NCI-H526 treated with DMSO at 0.1 percent for 48 hours (cell line): ENCODE measurements at regions not wholly inside any gene's neighbourhood (a gene's known extent, or its start where the extent isn't known, plus 50 kb on each side); places are given as distances from the start of the nearest gene placed in this dataset.
"Not testable (repeated sequence)": the region's sequence is repeated elsewhere in the genome, so short reads cannot be mapped to it uniquely, and the experiment has no call there.

Source experiments
- DNase-seq: peaks from one replicate; lab custom pipeline; 2025; lab: John Stamatoyannopoulos, UW

DNA sequence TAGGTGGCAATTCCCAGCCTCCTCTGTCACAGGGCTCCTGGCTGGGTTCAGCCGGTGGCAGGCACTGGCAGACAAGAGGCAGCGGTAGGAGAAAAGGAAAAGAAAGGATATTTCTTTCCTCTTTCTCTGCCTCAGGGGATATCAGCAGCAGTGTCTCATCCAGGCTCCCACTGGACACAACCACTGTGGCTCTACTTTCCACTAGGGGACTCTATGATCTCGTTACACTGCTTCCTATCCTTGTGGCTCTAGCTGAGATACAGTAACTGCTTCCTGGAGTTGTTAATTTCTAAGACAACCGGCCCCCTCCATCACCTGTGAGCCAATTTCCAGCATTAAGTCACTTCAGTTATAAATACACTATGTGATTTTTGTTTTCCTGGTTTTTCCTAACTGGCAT is 102.0 kb upstream of the LRFN2 start:
- DNase-seq, result no peak

DNA sequence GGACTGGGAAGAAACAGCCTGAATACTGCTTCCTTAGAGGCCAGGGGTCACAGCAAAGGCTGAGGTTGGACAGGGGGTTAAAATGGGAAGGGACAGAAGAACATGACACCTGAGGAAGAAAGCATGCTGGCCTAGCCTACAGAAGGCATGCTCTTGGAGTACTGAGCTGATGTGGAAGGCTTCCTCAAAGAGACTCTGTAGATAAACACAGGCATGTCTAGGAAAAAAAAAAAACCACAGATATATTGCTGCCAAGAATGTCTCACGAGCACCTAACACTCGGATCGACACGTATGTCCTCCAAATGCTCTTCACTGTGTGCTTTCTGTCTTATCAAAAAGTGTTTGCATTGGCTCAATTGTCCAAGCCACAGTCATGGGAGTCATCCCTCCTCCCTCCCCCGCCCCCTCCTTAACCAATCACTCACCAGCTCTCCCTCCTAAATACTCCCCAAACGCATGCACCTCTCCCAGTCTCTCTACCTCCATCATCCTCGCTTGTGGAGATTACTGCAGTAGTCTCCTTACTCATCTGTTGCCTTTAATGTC is 101.1 kb upstream of the LRFN2 start:
- DNase-seq, result no peak

DNA sequence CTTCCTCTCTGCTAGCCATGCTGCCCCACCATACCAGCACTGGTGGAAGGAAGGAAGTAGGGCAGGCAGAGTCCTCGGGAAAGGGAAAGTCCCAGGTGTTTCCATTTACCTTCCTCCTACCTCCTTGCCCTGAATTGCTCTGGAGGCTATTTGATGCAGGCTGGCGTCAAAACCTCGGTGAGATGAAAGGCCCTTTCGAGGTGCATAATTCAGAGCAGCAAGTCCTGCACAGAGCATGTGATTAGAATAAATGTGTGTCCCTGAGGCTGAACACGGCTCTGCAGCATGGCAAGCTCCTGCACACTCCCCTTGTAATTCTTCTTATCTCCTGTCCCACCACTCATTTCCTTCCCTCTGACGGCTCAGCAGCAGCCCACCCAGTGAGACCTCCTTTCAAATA is 98.7 kb upstream of the LRFN2 start:
- no peak for DNase-seq

DNA sequence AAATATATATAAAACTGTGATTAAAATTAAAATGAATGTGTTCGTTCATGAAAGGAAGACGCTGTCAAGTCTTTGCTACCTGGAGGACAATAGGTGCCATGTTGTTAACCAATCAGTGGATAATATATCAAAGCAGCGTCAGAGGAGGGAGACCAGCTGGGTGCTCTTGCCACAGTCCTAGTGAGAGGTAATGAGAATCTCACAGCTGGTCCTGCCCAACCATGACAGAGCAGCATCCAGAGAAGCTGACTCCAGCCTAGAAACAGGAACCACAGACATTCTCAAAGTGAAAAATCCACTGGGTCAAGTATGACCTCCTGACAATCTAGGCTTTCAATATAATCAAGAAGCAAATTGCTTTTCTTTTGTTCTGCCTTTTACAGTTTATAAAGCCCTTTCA is 94.5 kb upstream of the LRFN2 start:
- DNase-seq, result no peak

DNA sequence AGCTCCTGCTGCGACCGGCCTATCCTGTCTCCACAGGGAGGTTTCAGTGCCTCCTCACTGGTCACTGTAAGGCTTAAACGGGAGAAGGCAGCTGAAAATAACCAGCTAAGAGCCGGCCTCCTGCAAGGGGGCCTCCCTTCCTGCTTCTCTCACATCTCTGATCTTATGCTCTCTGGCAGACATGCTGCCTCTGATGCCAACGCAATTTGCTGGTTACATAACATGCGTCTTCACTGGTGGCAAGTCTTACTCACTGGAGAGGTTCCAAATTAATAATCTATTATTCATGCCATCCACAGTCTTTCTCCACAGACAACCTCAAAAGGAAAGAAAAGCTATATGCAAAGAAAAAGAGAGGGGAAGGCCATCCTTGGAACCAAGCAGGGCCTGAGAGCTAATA is 91.8 kb upstream of the LRFN2 start:
- no peak for DNase-seq

DNA sequence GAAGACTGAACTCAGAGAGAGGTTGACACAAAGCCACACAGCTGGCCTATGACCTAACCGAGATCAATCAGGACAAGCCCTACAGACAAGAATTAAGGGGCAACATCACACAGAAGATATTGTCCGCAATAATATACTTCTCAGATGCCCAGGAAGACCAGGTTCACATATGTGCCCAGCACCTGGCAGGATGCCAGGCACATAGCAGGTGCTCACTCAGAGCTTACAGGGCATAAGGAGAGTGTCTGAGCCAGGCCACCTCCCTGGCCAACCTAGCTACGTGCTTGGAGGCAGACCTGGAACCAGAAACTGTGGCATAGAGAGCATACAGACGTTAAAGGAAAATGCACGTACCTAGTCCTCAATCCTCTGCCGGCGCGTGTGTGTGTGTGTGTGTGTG is 87.0 kb upstream of the LRFN2 start:
- no peak for DNase-seq

DNA sequence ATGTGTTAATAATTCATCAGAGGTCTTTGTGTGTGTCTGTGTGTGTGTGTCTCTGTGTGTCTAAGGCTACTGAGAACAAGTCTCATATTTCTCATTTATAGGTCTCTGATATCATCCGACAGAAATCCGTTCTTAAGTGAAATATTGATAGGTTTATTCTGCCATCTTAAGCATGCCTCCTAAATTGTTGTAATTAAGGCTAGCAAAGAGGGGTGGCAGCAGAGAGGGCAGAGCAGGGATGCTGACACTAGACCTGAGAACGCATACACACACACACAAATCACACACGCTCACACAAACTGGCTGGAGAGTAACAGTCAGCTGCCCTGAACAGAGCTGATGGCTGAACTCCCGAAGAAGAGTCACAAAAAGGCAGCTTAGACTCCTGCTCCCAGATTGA is 84.9 kb upstream of the LRFN2 start:
- no peak for DNase-seq

DNA sequence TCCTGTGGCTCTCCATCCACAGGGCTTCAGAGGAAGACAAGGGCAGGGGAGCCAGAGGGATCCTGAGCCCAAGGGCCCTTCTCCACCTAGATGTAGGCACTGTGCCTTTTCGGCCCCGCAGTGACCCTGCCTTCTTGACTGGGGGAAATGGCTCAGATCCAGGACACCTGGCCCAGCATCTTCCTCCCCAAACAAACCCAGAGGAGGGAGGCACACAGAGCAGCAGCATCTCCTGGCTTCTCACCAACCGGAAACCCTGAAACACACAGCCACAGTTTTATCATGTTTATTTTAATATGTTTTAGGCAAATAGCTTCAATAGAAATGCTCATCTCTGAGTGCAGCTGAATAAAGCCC is 84.5 kb upstream of the LRFN2 start:
- no peak for DNase-seq

DNA sequence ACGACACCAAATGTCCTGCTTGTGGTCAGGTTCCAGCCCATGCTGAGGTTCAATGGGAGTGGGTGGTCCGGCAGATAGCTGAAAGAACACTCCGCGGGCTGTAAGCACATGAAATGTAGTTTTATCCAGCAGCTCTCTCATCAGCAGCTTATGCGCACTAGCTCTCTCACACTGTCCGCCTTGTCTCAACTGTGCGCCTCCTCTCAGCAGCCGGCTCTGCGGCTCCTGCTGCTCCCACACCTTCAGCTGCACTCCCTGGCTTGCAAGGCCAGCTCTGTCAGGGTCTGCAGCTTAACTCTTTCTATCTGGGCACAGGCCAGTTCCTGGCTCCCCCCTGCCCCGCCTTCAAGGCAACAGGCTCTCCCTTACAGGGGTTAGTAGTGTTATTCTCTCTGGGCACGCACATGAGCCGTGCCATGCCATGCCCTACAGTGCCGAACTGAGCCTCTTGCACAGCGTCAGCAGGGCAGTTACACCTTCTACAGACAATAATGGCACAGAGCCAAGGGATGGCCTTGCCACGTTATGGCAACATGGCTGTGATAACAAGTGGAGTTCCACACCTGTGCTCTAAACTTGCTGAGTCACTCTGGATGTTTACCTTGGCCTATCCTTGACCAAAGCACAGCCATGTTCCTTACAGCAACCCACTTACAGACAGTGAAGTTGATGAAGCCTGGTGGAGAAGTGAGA is 84.0 kb upstream of the LRFN2 start:
- no peak for DNase-seq

DNA sequence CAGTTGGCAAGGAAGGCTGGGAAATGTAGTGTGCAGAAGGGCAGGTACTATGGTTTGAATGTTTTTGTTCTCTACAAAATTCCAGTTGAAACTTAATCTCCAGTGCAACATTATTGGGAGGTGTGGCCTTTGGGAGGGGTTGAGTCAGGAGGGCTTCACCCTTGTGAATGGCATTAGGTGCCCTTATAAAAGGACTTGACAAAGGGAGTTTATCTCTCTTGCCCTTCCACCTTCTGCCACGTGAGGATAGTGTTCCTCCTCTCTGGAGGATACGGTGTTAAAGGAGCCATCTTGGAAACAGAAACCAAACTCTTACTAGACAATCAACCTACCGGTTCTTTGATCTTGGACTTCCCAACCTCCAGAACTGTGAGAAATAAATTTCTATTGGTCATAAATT is 82.2 kb upstream of the LRFN2 start:
- DNase-seq, result no peak

DNA sequence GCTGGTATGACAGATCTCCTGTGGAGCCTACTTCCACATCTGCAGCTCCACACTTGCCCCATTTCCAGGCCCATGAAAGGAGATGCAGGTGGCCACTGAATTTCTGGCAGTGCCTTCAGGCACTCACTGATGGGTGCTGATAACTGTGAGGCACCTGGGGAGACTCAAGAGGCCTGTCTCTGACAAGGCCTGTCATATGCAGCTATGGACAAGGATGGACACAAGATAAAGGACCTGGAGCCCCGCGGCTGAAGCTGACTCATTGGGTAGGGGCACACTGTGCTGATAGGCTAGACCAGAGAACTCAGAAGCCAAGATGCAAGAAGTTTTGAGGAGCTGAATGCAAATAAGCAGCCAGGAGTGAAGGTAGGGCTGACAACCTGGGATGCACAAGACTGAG is 81.0 kb upstream of the LRFN2 start:
- DNase-seq, result no peak

DNA sequence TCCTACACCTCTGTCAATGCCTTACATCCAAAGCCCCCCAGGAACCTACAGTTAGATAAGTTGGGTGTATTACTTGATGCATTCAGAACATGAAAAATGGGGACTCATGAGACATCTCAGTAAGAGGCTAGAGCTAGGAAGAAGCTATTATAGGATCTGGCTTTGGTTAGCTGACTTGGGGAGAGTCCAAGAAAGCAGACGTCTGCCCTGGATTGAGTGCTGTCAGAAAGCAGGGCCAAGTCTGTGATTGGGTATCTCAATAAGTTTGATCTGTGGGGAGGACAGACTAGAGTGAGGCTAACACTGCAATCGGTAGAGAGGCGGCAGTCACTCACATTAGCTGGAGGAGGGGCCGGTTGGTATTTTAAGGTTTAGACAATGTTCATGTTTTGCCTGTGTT is 79.4 kb upstream of the LRFN2 start:
- DNase-seq, result no peak

DNA sequence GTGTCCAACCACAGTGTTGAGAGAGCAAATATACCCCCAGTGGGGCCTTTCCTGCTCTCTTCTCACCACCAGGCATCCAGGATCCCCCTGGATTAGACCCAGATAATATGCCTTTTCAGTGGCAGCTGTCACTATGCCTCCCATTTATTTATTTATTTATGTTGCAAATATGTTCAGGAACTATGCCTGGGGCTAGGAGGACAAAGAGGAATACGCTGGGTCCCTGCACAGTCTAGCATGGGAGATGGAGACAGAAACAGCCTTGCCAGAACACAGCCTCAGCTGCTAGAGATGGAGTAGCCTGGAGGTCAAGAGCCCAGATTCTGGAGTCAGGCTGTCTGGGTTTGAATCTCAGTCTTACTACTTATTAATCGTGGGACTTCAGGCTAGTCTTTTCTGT is 74.6 kb upstream of the LRFN2 start:
- peak; percentile 11 for DNase-seq

DNA sequence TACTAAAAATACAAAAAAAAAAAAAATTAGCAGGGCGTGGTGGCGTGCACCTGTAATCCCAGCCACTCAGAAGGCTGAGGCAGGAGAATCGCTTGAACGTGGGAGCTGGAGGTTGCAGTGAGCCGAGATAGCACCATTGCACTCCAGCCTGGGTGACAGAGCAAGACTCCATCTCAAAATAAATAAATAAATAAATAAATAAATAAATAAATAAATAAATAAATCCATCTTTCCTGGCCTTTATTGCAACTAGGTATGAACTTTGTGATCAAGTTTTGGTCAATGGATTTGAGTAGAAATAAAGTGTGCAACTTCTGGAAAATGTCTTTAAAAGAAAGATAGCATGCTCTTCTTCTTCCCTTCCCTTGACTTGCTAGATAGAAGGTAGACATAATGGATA is 69.6 kb upstream of the LRFN2 start:
- DNase-seq, result not testable (repeated sequence)

DNA sequence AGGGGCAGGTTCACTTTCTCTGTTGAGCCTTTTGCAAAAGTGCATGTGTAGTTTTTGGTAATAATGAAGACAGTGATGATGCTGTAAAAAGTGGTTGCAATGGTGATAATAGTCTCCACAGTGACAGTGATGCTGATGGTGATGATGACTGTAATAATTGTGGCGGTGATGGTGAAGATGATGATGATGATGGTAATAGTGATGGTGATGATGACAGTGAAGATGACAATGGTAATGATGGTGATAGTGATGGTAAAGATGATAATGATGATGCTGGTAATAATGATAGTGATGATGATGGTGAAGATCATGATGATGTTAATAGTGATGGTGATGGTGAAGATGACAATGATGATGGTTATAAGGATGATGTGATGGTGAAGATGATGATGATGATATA is 67.7 kb upstream of the LRFN2 start:
- no peak for DNase-seq

DNA sequence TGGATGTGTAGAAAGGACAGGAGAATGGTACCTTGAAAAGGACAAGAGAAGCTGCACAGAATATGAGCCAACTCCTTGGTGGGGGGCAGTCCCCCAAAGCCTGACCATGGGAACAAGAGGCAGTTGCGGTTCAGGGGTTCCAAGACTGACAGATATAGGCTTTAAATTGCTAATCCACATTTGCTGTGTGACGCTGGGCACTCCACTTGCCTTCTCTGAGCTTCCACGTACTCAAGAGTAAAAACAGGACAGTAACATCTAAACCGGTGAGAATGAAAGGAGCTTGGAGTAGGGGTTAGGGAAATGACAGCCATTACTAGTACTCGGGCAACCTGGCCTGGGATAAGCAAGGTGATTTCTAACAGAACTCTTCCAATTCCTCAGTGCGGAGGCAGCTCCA is 57.9 kb upstream of the LRFN2 start:
- DNase-seq, result no peak

DNA sequence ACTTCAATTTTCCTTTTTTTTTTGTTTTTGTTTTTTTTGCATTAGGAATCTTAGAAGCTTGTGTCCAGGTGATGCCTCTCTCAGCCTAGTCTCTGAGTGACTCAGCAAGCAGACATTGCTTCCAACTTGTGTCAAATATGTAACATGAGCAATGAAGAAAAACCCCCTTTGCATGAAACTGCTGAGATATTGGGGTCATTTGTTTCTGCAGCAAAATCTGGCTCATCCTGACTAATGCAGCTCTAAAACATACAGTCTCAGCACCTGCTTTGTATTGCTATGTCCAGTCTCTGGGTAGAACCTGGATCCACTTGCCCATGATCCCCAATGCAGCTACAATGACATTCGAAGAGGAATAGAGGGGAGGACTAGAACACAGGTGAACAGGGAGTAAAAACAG is 55.7 kb upstream of the LRFN2 start:
- no peak for DNase-seq

DNA sequence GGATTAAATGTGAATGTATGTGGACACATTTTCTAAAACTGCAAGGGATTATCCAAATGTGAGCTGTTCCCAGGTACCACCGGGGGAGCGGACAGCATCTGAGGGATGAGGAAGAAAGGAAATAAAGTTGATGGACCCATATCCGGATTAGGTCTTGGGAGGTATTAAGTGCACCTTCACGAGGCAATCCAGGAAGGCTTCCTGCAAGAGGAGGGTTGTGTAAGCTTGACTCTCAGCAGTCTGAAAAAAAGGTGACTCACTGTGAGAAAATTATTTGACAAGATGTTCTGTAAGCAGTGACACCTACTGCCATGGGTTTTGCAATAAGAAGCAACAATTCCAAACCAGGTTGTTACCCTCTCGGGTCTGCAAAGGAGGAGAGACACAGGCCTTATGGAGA is 55.0 kb upstream of the LRFN2 start:
- no peak for DNase-seq

DNA sequence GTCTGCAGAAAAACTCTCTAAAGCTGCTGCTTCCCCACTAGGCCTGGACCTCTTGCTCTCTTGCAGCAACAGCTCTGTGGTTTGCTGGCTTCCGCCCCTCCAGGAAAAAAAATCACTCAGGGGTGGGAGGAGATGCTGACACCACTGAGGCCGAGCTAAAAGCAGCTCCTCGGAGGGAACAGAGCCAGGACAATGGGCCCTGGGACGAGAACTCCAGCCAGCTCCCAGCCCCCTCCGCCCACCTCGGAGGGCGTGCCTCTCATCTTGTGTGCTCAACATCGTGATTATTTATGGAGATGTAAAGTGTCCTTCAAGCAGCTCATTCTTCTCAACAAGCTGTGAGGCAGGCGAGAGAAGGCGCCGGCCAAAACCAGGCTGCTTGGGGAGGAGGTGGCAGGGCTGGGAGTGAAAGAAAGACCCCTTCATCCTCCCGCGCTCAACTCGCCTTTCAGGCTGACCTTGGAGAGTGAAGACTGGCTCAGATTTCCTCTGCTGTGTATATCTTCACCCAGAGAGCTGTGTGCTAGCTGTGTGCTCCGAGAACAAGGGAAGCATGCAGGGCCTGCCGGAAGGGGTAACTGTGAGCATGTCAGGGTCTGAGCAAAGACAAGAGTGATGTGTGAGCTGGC is 53.5 kb upstream of the LRFN2 start:
- DNase-seq, result no peak
